ENCODE measurements at regions not wholly inside any gene's neighbourhood (a gene's known extent, or its start where the extent isn't known, plus 50 kb on each side); places are given as distances from the start of the nearest gene placed in this dataset.

DNA sequence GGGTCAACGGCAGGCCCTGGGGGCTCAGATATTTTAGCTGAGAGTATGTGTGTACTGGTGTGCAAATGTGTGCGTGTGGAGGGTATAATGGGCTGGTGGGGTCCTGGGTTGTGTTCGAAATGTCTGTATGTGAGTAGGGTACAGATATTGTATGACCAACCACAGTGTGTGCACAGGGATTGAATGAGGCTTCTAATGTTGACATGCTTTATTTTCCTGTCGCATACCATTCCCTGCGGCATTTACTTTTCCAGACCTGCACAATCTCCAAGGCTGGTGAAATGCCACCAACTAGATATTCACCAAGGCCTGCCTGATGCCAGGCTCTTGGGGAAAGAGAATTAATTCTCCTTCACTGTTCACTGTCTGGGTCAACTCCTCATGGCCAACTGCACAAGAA is 441.4 kb upstream of the SULF2 start:
- TF ChIP-seq POLR2A (IDR thresholded peaks at IDR 0.05; ENCODE audit: low read depth, low read length) (no peak), POLR2AphosphoS5 (IDR thresholded peaks at IDR 0.05; ENCODE audit: low read depth, low read length) (no peak), TAF1 (IDR thresholded peaks at IDR 0.05; ENCODE audit: borderline replicate concordance, low read depth, low read length) (no peak)
